ENCODE measurements at regions not wholly inside any gene's neighbourhood (a gene's known extent, or its start where the extent isn't known, plus 50 kb on each side); places are given as distances from the start of the nearest gene placed in this dataset.

- DNase-seq: no peak
Measured at GRCh38 chr18:60982928-60983327, 350.3 kb upstream of the CDH20 start.

GRCh38 chr18:60984510-60984909 lies 348.7 kb upstream of the CDH20 start:
- DNase-seq: no peak

GRCh38 chr18:60987963-60988362 lies 345.3 kb upstream of the CDH20 start:
- no peak for DNase-seq

- DNase-seq: no peak
Measured at GRCh38 chr18:60996326-60996725, 336.9 kb upstream of the CDH20 start.

DNA sequence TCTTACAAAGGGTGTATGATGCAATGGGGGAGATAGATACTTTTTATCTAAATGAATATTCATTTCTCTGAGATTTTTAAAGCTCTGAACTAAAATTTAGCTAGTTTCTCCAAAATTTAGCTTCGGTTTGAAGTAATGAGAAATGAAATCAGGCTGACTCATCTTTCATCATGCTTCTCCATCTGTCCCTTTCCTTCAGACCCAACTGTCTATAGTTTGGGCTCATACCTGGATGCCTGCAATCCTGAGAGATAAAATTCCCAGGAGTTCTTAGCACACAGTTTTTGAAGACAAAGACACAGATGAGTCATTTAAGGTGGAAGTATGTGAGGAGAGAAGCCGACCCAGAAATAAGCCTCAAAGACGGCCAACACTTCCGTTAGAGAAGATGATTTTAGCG lies 336.4 kb upstream of the CDH20 start:
- no peak for DNase-seq

DNA sequence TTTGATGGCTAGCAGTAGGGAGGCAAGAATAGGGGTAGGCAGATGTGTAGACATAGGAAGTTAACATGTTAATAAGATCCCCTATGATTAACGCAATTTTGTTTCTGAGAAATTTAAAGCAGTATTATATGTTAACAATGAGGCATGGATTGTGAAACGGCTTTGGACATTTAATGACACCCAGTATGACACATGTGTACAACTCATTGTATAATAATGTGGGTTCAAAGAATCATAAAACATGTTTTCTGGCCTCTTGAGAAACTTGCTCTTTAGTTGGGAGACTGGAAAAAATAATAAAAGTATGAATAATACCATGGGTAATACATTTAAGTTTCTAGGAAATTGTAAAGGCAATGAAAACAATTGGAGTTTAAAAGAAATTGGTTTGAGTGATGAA lies 332.1 kb upstream of the CDH20 start:
- DNase-seq: no peak

DNA sequence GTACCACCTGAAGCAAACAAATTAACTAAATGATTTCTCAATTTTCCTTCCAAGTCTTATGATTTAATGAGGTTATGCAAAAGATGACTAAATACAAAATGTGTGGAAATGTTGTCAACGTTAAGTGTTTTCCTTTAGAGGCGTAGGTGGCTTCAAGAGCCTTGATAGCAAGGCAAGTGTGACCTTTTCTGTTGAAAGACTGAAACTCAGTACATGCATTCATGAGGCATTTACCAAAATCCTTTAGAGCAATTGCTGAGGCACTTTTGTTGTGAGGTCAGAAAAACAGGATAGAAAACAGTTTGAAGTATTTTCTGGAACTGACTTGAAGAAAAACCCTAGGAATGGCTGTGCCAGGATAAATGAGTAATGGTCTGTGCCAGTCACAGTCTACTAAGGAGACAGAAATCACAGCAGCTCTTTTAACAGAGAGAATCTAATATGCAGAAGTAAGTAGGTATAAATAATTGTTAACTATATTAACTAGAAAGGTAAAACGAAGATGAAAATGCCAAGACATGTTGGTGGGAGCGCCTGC lies 326.5 kb upstream of the CDH20 start:
- no peak for DNase-seq

DNA sequence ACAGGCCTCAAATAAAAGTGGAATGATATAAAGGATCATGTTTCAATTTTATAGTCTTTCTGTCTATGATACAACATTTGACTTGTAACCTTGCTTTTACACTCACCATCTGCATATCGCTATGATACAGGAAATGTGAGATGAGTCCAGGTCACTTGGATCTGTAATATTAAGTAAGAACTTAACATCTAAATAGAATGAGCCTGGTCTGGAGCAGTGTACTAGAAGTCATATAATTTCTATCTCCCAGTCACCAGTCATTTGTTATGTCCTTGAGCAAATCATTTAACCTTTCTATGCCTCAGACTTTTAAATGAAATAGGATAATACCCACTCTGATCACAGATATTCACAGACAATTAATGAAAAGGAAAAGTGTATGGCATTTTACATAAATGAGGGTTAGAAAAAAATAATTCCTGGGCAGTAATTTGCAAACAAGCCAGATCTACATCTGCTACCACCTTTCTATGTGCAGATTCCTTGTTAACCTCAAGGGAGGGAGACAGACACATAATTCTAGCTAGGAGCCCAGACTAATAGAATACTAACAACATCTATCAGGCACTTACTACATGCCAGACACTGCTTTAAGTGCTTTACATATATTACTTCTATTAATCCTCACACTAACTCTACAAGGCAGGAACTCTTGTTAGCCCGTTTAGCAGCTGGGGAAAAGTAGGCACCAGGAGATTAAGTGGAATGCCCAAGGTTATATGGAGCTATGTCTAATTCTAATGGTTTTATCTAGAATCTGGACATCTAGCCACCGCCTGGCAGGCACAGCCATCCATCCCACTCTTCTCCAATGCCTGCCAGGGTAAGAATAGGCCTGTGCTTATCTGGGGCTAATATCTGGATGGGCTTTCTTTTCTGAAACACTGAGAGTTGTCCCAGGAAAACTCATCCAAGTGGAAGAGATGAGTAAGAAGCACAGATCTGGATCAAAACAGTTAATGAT lies 313.6 kb upstream of the CDH20 start:
- DNase-seq: no peak

- DNase-seq: no peak
Measured at GRCh38 chr18:61025596-61025995, 307.6 kb upstream of the CDH20 start.

GRCh38 chr18:61031626-61032025 lies 301.6 kb upstream of the CDH20 start:
- DNase-seq: no peak

- DNase-seq: no peak
Measured at GRCh38 chr18:61034580-61034979, 298.6 kb upstream of the CDH20 start.

DNA sequence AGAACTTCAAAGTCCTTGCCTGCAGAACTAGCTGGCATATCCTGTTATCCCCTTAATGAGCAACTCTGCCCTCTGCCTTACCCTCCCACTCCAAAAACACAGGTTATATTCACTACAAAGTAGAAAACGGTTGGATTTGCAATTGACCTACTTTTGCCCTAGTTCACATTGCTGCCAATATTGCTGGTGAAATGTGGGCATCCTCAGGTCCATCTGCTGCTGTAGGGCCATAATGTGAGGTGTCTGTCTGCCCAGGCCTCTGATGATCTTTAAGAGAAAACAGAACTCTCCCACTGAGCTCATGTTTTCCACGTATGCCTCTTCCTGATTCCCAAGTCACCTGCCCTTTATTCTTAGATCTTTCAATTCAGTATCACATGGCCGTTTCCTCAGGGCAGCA lies 294.0 kb upstream of the CDH20 start:
- DNase-seq: no peak

GRCh38 chr18:61047794-61048193 lies 285.4 kb upstream of the CDH20 start:
- DNase-seq: no peak

DNA sequence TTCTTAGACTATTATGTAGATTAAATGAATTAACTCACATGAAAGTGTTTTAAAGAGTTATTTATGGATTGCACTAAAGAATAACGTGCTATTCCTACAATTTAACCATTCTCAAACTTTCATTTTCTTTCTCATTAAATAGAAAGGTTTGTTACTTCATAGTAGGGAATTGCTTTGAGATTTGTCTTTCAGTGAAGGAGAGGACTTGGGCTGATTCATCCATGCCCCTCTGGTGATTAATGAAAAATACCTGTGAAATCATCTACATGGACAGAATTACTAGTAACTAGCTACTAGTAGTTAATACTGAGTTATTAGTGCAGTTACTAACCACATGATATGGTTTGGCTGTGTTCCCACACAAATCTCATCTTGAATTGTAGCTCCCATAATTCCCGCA lies 275.8 kb upstream of the CDH20 start:
- DNase-seq: no peak

GRCh38 chr18:61062258-61062657 lies 271.0 kb upstream of the CDH20 start:
- no peak for DNase-seq

- DNase-seq: no peak
Measured at GRCh38 chr18:61064911-61065310, 268.3 kb upstream of the CDH20 start.

DNA sequence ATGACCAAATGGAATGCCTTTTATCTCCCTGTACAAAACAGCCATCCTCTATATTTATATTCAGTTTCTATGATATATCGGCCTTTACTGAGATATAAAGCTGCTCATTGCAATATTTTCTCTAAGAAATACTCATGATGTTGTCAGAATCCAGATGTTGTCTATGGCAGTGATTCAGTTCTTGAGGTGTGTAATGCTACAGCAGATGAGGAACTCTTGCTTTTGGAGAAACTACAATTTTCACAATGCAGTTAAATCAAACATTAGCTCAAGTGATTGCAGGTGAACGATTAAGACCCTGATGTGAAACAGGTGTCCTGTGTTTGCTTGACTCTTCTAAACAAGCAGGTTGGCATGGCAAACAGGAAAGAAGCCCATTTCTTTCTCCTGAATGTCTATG lies 256.2 kb upstream of the CDH20 start:
- DNase-seq: no peak

DNA sequence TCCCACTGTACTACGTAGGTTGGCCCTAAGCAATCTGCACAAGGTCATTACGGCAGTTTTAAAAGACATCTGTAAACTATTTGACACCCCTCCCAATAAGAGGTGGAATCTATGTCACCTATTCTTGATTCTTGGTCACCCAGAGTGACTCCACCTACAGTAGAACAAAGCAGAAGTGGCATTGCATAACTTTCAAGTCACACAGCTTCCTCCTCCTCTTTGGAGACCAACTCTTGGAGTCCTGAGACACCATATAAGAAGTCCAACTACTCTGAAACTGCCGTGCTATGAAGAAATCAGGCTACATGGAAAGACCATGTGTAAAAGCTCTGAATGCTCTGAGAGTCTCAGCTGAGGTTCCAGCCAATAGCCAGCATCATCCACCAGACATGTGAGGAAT lies 253.5 kb upstream of the CDH20 start:
- DNase-seq: no peak

- no peak for DNase-seq
Measured at GRCh38 chr18:61080954-61081528, 252.2 kb upstream of the CDH20 start.

DNA sequence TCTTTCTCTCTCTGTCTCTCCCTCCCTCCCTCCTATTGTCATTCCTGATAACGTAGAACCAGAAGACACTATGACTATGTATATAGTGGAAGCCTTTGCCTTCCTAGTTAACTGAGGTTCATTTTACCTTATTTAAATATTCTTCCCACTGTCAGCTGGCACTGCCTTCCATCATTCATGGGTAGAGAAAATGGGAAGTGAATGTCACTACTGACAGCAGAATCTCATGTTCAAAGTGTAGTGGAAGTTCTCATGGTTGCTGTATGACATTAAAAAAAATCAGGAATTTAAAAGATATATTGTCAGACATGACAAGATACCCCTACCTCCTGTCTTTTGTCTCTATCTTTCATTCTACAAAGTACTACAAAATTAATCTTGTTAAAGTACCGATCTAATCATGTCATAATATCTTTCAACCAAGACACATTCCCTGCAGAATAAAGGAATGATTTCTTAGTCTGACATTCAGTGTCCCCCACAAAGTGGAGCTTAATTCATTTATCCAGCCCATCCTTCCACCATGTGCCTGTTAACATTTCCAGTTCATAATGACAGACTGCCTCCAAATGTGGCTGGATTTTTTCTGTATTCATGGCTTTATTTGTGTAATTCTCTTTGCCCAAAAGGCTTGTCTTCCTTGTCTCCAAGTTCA lies 250.1 kb upstream of the CDH20 start:
- DNase-seq: no peak

GRCh38 chr18:61085036-61085435 lies 248.2 kb upstream of the CDH20 start:
- DNase-seq: no peak

DNA sequence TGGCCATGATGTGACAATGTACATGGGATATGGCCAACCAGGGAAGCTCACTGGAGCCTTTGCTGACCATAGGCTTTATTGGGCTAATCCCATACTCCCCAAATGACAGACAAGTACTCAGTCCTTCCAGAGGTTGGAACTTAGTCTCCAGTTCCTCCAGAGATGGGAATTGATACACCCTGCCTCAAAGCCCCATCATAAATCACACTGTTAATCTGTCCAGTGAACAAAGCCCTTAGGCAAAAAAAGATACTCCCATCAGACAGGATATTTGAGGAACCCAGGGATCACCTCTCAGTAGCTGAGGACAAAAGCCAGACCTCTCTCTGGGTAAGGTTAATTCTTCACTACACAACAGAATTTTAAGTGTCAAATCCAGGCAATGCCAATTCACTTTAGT lies 247.5 kb upstream of the CDH20 start:
- no peak for DNase-seq

DNA sequence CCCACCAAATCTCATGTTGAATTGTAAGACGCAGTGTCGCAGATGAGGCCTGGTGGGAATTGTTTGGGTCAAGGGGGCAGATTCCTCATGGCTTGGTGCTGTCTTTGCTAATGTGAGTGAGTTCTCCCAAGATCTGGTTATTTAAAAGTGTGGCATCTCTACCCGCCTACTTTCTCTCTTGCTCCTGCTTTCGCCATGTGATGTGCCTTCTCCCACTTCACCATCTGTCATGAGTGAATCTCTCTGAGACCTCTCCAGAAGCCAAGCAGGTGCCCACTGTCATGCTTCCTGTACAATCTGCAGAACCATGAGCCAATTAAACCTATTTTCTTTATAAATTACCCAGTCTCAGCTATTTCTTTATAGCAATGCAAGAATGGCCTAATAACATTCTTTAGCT lies 246.6 kb upstream of the CDH20 start:
- no peak for DNase-seq

- DNase-seq: no peak
Measured at GRCh38 chr18:61091379-61091778, 241.9 kb upstream of the CDH20 start.
